Effector memory CD4-positive, alpha-beta T cell (primary cell): ENCODE measurements at regions not wholly inside any gene's neighbourhood (a gene's known extent, or its start where the extent isn't known, plus 50 kb on each side); places are given as distances from the start of the nearest gene placed in this dataset.

Experiments used
- DNase-seq, 3 donors: peaks; one replicate each; pipeline ENCODE4 v3.0.0-alpha.2; 2020
- H3K27ac ChIP-seq: 2 replicates; pipeline ENCODE4 v1.7.0; 2013; ENCODE audit warnings: mild to moderate bottlenecking, low read length, moderate library complexity; ENCODE audit not compliant: insufficient read depth, poor library complexity, severe bottlenecking
- H3K27me3 ChIP-seq: replicated peaks from 2 replicates; pipeline ENCODE4 v1.7.0; 2013; ENCODE audit warnings: mild to moderate bottlenecking, low read length; ENCODE audit not compliant: insufficient read depth, control insufficient read depth, poor library complexity, severe bottlenecking
- H3K36me3 ChIP-seq: 2 replicates; pipeline ENCODE4 v1.7.0; 2013; ENCODE audit warnings: mild to moderate bottlenecking, low read length, moderate library complexity; ENCODE audit not compliant: control insufficient read depth, insufficient read depth
- H3K4me1 ChIP-seq: 2 replicates; pipeline ENCODE4 v1.7.0; 2013; ENCODE audit warnings: low read length, mild to moderate bottlenecking; ENCODE audit not compliant: control insufficient read depth, insufficient read depth, poor library complexity, severe bottlenecking
- H3K4me3 ChIP-seq: 2 replicates; pipeline ENCODE4 v1.7.0; 2013; ENCODE audit warnings: low read length, low read depth, mild to moderate bottlenecking; ENCODE audit not compliant: insufficient read depth, poor library complexity, severe bottlenecking
- H3K9me3 ChIP-seq: 2 replicates; pipeline ENCODE4 v1.7.0; 2013; ENCODE audit warnings: mild to moderate bottlenecking, low read length, moderate library complexity; ENCODE audit not compliant: control insufficient read depth

GRCh38 chr1:67599085-67599484 lies 85.9 kb upstream of the GADD45A start:
- no peak overlapping the region for H3K4me3 ChIP-seq
- H3K4me1 ChIP-seq: no peaks in the 10 kb centered on the region
- no peaks in the 10 kb centered on the region for H3K36me3 ChIP-seq
- H3K27ac ChIP-seq: no peak overlapping the region
- no peak for DNase-seq
- H3K9me3 ChIP-seq: no peaks in the 10 kb centered on the region
- no peaks in the 10 kb centered on the region for H3K27me3 ChIP-seq

GRCh38 chr1:67601539-67601938 lies 83.5 kb upstream of the GADD45A start:
- Histone ChIP-seq H3K27ac (no peak overlapping the region), H3K36me3 (no peaks in the 10 kb centered on the region), H3K4me1 (no peaks in the 10 kb centered on the region), H3K27me3 (no peaks in the 10 kb centered on the region), H3K4me3 (no peak overlapping the region), H3K9me3 (no peaks in the 10 kb centered on the region)
- no peak for DNase-seq

GRCh38 chr1:67601955-67602354 lies 83.0 kb upstream of the GADD45A start:
- no peaks in the 10 kb centered on the region for H3K4me1 ChIP-seq
- DNase-seq: no peak
- H3K9me3 ChIP-seq: no peaks in the 10 kb centered on the region
- no peak overlapping the region for H3K27ac ChIP-seq
- H3K27me3 ChIP-seq: no peaks in the 10 kb centered on the region
- H3K36me3 ChIP-seq: no peaks in the 10 kb centered on the region
- no peak overlapping the region for H3K4me3 ChIP-seq

GRCh38 chr1:67604778-67605177 lies 80.2 kb upstream of the GADD45A start:
- Histone ChIP-seq H3K4me3 (no peak overlapping the region), H3K9me3 (no peaks in the 10 kb centered on the region), H3K27ac (no peak overlapping the region), H3K4me1 (no peaks in the 10 kb centered on the region), H3K36me3 (no peaks in the 10 kb centered on the region), H3K27me3 (no peaks in the 10 kb centered on the region)
- DNase-seq: no peak

GRCh38 chr1:67605209-67605780 lies 79.7 kb upstream of the GADD45A start:
- Histone ChIP-seq H3K4me3 (no peak overlapping the region), H3K27ac (no peak overlapping the region), H3K4me1 (no peaks in the 10 kb centered on the region), H3K27me3 (no peaks in the 10 kb centered on the region), H3K9me3 (no peaks in the 10 kb centered on the region), H3K36me3 (no peaks in the 10 kb centered on the region)
- DNase-seq: no peak

GRCh38 chr1:67607286-67607685 lies 77.7 kb upstream of the GADD45A start:
- H3K9me3 ChIP-seq: no peaks in the 10 kb centered on the region
- no peak overlapping the region for H3K27ac ChIP-seq
- no peak for DNase-seq
- no peaks in the 10 kb centered on the region for H3K36me3 ChIP-seq
- no peak overlapping the region for H3K4me3 ChIP-seq
- no peaks in the 10 kb centered on the region for H3K27me3 ChIP-seq
- no peaks in the 10 kb centered on the region for H3K4me1 ChIP-seq

GRCh38 chr1:67607699-67608098 lies 77.3 kb upstream of the GADD45A start:
- Histone ChIP-seq H3K4me1 (no peaks in the 10 kb centered on the region), H3K4me3 (no peak overlapping the region), H3K9me3 (no peaks in the 10 kb centered on the region), H3K27me3 (no peaks in the 10 kb centered on the region), H3K36me3 (no peaks in the 10 kb centered on the region), H3K27ac (no peak overlapping the region)
- no peak for DNase-seq

- no peak overlapping the region for H3K4me3 ChIP-seq
- no peak for DNase-seq
- H3K4me1 ChIP-seq: no peaks in the 10 kb centered on the region
- H3K9me3 ChIP-seq: no peaks in the 10 kb centered on the region
- H3K36me3 ChIP-seq: no peaks in the 10 kb centered on the region
- no peaks in the 10 kb centered on the region for H3K27me3 ChIP-seq
- H3K27ac ChIP-seq: no peak overlapping the region
These were observed 76.1 kb upstream of the GADD45A start for GRCh38 chr1:67608661-67609576.

- DNase-seq: no peak
- no peaks in the 10 kb centered on the region for H3K27me3 ChIP-seq
- no peaks in the 10 kb centered on the region for H3K4me1 ChIP-seq
- no peak overlapping the region for H3K4me3 ChIP-seq
- no peaks in the 10 kb centered on the region for H3K36me3 ChIP-seq
- H3K27ac ChIP-seq: no peak overlapping the region
- H3K9me3 ChIP-seq: no peaks in the 10 kb centered on the region
These were observed 75.2 kb upstream of the GADD45A start for GRCh38 chr1:67609577-67610341.

- H3K36me3 ChIP-seq: no peaks in the 10 kb centered on the region
- H3K4me3 ChIP-seq: no peak overlapping the region
- no peaks in the 10 kb centered on the region for H3K9me3 ChIP-seq
- DNase-seq: no peak
- H3K27me3 ChIP-seq: no peaks in the 10 kb centered on the region
- H3K27ac ChIP-seq: no peak overlapping the region
- no peaks in the 10 kb centered on the region for H3K4me1 ChIP-seq
These were observed 74.6 kb upstream of the GADD45A start for GRCh38 chr1:67610450-67610849.
